Sigmoid colon (tissue), 6 donors: ENCODE measurements at regions not wholly inside any gene's neighbourhood (a gene's known extent, or its start where the extent isn't known, plus 50 kb on each side); places are given as distances from the start of the nearest gene placed in this dataset.

Experiments used
- DNase-seq: peaks from one replicate; pipeline ENCODE4 v3.0.0-alpha.2; 2019
- H3K27ac ChIP-seq, 4 donors: fragments of 200-600 bp; sonication (generic); one replicate each; pipeline ENCODE4 v1.5.1; 2016 to 2019; ENCODE audit warnings: mild to moderate bottlenecking in 1 of 4
- H3K27me3 ChIP-seq, 3 donors: fragments of 200-600 bp; sonication (generic); one replicate each; pipeline ENCODE4 v1.5.1; 2019; ENCODE audit warnings: mild to moderate bottlenecking in 1 of 3
- H3K36me3 ChIP-seq, 4 donors: fragments of 200-600 bp; sonication (generic); one replicate each; pipeline ENCODE4 v1.5.1; 2016 to 2019
- H3K4me1 ChIP-seq, 4 donors: fragments of 200-600 bp; sonication (generic); one replicate each; pipeline ENCODE4 v1.5.1; 2017 to 2019
- H3K4me3 ChIP-seq, 4 donors: fragments of 200-600 bp; sonication (generic); one replicate each; pipeline ENCODE4 v1.5.1; 2017 to 2019; ENCODE audit warnings: mild to moderate bottlenecking in 2 of 4, moderate library complexity in 1 of 4
- H3K9me3 ChIP-seq, 4 donors: fragments of 200-600 bp in 3 of 4; sonication (generic) in 3 of 4; one replicate each; pipeline versions ENCODE4 v1.5.1 to v1.6.1; 2013 to 2019
- EP300 ChIP-seq, 4 donors: sonication (generic); formaldehyde crosslinking; IDR thresholded peaks; one replicate each; pipeline ENCODE4 v1.6.1; 2017; ENCODE audit warnings: antibody characterized with exemption in 4 of 4
- POLR2A ChIP-seq, 2 donors: fragments of 450-650 bp; IDR thresholded peaks; one replicate each; pipeline ENCODE4 v1.6.1; 2016; ENCODE audit warnings: antibody characterized with exemption in 2 of 2, mild to moderate bottlenecking in 2 of 2, moderate library complexity in 2 of 2
- POLR2AphosphoS5 ChIP-seq, 4 donors: sonication (generic); formaldehyde crosslinking; IDR thresholded peaks; one replicate each; pipeline ENCODE4 v1.6.1; 2017; ENCODE audit warnings: antibody characterized with exemption in 4 of 4
- WGBS, 2 donors: extraction: QIAGEN DNeasy Blood & Tissue Kit; methylation state at CpG; one replicate each; pipeline ENCODE4 v1.1.7; 2013; 5-methylcytosine and 5-hydroxymethylcytosine counted together
- intact Hi-C: fragments of 100-400 bp; cut with DNase I; formaldehyde crosslinking; loops from one replicate; pipeline ENCODE4 v1.15.1; 2023
- TF ChIP-seq, protein P1 (sequence below), 4 experiments: fragments of 450-650 bp in 3 of 4; fragments of 200-600 bp in 1 of 4; IDR thresholded peaks; one replicate each; pipeline ENCODE4 v1.5.1; 2016 to 2019; ENCODE audit warnings: antibody characterized with exemption in 4 of 4, mild to moderate bottlenecking in 3 of 4, moderate library complexity in 2 of 4
- donor health status: healthy with polysubstance abuse.
- donor health status: healthy.

DNA sequence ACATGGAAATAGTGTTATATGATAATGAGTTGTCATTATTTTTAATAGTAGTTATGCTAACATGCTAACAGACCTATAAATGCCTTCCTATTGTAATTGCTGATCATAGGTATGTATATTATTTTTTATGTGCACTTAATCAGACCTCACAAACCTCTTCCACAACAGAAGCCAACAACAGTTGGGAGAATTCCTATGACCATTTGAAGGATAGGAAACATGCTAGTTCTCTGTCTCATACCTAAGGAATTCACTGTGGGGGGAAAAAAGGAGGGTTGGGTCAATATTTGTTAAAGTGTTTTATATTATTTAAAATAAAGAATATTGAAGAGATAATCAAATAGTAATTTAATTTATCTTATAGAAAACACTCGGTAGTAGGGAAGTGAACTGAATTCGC lies 990.9 kb downstream of the EPHA7 start:
- Histone ChIP-seq H3K27ac (no peak overlapping the region), H3K4me3 (no peak overlapping the region), H3K36me3 (no peaks in the 10 kb centered on the region), H3K27me3 (no peaks in the 10 kb centered on the region), H3K4me1 (no peaks in the 10 kb centered on the region), H3K9me3 (no peaks in the 10 kb centered on the region)
- TF ChIP-seq POLR2A (IDR thresholded peaks at IDR 0.05): no peak
- no peak for TF ChIP-seq EP300 (IDR thresholded peaks at IDR 0.05)
- no peak for TF ChIP-seq POLR2AphosphoS5 (IDR thresholded peaks at IDR 0.05)
- TF ChIP-seq, protein P1, sequence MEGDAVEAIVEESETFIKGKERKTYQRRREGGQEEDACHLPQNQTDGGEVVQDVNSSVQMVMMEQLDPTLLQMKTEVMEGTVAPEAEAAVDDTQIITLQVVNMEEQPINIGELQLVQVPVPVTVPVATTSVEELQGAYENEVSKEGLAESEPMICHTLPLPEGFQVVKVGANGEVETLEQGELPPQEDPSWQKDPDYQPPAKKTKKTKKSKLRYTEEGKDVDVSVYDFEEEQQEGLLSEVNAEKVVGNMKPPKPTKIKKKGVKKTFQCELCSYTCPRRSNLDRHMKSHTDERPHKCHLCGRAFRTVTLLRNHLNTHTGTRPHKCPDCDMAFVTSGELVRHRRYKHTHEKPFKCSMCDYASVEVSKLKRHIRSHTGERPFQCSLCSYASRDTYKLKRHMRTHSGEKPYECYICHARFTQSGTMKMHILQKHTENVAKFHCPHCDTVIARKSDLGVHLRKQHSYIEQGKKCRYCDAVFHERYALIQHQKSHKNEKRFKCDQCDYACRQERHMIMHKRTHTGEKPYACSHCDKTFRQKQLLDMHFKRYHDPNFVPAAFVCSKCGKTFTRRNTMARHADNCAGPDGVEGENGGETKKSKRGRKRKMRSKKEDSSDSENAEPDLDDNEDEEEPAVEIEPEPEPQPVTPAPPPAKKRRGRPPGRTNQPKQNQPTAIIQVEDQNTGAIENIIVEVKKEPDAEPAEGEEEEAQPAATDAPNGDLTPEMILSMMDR (IDR thresholded peaks at IDR 0.05): no peak
- DNase-seq: no peak
- 80 to 93% methylated on average over 2 of the region's 2 CpGs for WGBS, 2 donors
- intact Hi-C loops: no loop called here

DNA sequence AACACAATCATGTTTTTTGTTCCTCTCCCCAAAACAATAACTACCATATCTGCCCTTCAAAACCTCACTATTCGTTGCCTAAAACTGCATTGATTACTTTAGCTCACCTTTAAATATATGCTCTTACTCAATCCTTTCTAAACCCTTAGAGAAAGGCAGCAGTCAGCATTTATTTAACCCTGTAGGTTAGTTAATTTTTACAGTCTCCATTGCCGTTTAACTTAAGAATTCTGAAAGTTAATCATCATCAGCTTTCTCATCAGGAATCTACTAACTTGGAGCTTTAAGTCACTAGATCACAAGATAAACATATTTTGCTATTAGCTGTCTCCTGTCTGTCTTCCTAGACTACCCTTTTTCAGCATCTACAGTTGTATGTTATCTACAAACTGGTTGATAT lies 991.9 kb downstream of the EPHA7 start:
- H3K4me3 ChIP-seq: no peak overlapping the region
- H3K27me3 ChIP-seq: no peaks in the 10 kb centered on the region
- H3K27ac ChIP-seq: no peak overlapping the region
- TF ChIP-seq POLR2AphosphoS5 (IDR thresholded peaks at IDR 0.05) (no peak), EP300 (IDR thresholded peaks at IDR 0.05) (no peak), POLR2A (IDR thresholded peaks at IDR 0.05) (no peak)
- TF ChIP-seq, protein P1 (IDR thresholded peaks at IDR 0.05): no peak
- DNase-seq: no peak
- H3K36me3 ChIP-seq: no peaks in the 10 kb centered on the region
- H3K4me1 ChIP-seq: no peaks in the 10 kb centered on the region
- intact Hi-C loops: no loop called here
- H3K9me3 ChIP-seq: no peaks in the 10 kb centered on the region
- 45 to 64% methylated on average over 2 of the region's 2 CpGs for WGBS, 2 donors

DNA sequence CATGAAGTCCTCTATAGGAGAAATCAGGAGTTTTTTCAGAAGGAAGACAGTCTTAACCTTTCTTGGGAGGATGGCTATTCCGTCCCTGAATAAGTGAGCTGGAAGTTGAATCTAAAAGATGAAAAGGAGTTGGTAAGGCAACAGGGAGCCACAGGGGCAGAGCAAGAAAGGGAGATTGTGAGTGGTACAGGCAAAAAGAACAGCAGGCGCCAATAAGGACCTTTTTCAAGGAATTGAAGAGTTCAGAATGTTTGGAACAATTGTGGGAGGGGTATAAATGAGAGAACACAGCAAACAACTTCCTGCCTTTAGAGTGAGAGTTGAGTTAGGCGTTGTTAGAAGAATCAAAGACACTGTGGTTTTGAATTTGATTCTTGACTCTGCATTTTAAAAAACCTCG lies 1003.7 kb downstream of the EPHA7 start:
- intact Hi-C loops: no loop called here
- Histone ChIP-seq H3K4me1 (no peaks in the 10 kb centered on the region), H3K9me3 (no peaks in the 10 kb centered on the region), H3K36me3 (no peaks in the 10 kb centered on the region), H3K27ac (no peak overlapping the region), H3K27me3 (no peaks in the 10 kb centered on the region), H3K4me3 (no peak overlapping the region)
- TF ChIP-seq EP300 (IDR thresholded peaks at IDR 0.05): no peak
- TF ChIP-seq POLR2AphosphoS5 (IDR thresholded peaks at IDR 0.05): no peak
- TF ChIP-seq POLR2A (IDR thresholded peaks at IDR 0.05): no peak
- TF ChIP-seq, protein P1 (IDR thresholded peaks at IDR 0.05): no peak
- 53 to 74% methylated on average over 4 of the region's 4 CpGs for WGBS, 2 donors
- DNase-seq: no peak

DNA sequence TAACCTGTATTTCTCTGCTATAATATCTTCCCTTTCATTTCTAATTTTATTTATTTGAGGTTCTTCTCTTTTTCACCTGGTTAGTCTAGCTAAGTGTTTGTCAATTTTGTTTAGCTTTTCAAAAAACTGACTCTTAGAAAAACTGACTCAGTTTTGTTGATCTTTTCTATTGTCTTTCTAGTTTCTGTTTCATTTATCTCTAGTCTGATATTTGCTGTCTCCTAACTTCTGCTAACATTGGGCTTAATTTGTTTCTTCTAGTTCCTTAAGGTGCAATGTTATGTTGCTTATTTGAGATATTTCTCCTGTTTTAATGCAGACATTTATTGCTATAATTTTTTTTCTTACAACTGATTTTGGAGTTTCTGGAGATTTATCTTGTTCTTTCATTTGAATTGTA lies 1011.0 kb downstream of the EPHA7 start:
- intact Hi-C loops: no loop called here
- H3K9me3 ChIP-seq: peaks cover 0 to 4% (median 0%) of the 10 kb centered on the region in 4 donors
- H3K4me1 ChIP-seq: no peaks in the 10 kb centered on the region
- no peak for DNase-seq
- H3K4me3 ChIP-seq: no peak overlapping the region
- H3K27ac ChIP-seq: no peak overlapping the region
- no peaks in the 10 kb centered on the region for H3K27me3 ChIP-seq
- TF ChIP-seq EP300 (IDR thresholded peaks at IDR 0.05) (no peak), POLR2AphosphoS5 (IDR thresholded peaks at IDR 0.05) (no peak), POLR2A (IDR thresholded peaks at IDR 0.05) (no peak)
- TF ChIP-seq, protein P1 (IDR thresholded peaks at IDR 0.05): no peak
- H3K36me3 ChIP-seq: no peaks in the 10 kb centered on the region

DNA sequence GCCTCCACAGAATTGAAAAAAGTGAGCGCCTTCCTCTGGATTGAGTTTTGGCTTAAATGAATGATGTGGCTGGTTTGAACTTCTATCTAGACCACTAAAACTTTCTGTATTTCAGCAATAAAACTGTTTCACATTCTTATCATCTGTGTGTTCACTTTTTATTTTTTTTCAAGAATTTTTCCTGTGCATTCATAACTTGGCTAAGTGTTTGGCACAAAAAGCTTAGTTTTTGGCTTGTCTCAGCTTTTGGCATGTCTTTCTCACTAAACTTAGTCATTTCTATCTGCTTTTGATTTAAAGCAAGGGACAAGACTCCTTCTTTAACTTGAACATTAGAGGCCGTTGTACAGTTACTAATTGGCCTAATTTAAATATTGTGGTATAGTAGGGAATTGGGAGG lies 1015.1 kb downstream of the EPHA7 start:
- no peak overlapping the region for H3K27ac ChIP-seq
- no peaks in the 10 kb centered on the region for H3K36me3 ChIP-seq
- TF ChIP-seq POLR2AphosphoS5 (IDR thresholded peaks at IDR 0.05) (no peak), EP300 (IDR thresholded peaks at IDR 0.05) (no peak), POLR2A (IDR thresholded peaks at IDR 0.05) (no peak)
- TF ChIP-seq, protein P1 (IDR thresholded peaks at IDR 0.05): no peak
- H3K9me3 ChIP-seq: peaks cover 0 to 4% (median 0%) of the 10 kb centered on the region in 4 donors
- intact Hi-C loops: no loop called here
- no peak for DNase-seq
- no peak overlapping the region for H3K4me3 ChIP-seq
- no peaks in the 10 kb centered on the region for H3K27me3 ChIP-seq
- no peaks in the 10 kb centered on the region for H3K4me1 ChIP-seq
- 49 to 73% methylated on average over 2 of the region's 2 CpGs for WGBS, 2 donors
